ENCODE measurements at regions not wholly inside any gene's neighbourhood (a gene's known extent, or its start where the extent isn't known, plus 50 kb on each side); places are given as distances from the start of the nearest gene placed in this dataset.
"Not testable (repeated sequence)": the region's sequence is repeated elsewhere in the genome, so short reads cannot be mapped to it uniquely, and the experiment has no call there.

DNA sequence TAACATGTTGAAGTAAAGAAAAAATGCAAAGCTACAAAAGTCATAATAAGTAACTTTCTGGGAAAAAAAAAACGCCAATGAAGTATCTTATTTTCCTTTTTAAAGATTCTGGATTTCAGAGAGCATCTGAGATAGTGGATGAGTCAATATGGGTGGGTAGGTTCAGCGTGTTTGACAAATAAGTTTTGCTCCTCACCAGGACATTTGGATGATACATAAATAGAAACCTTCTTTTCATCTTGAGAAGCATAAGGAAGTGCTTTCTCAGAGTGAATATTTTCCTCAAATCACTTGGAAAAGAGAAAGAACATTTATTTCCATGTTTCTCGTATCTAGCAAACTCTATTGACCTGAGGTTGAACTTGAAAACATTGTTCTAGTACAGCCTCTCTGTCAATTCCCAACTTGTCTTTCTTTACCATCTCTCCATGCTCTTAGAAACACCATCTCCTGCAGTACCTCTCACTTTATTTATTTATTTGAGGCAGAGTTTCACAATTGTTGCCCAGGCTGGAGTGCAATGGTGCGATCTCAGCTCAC lies 463.2 kb downstream of the KLF5 start:
- no peaks in the 10 kb centered on the region for H3K36me3 ChIP-seq (ENCODE audit: control insufficient read depth, insufficient read depth, low read length)
- TF ChIP-seq, protein P1, sequence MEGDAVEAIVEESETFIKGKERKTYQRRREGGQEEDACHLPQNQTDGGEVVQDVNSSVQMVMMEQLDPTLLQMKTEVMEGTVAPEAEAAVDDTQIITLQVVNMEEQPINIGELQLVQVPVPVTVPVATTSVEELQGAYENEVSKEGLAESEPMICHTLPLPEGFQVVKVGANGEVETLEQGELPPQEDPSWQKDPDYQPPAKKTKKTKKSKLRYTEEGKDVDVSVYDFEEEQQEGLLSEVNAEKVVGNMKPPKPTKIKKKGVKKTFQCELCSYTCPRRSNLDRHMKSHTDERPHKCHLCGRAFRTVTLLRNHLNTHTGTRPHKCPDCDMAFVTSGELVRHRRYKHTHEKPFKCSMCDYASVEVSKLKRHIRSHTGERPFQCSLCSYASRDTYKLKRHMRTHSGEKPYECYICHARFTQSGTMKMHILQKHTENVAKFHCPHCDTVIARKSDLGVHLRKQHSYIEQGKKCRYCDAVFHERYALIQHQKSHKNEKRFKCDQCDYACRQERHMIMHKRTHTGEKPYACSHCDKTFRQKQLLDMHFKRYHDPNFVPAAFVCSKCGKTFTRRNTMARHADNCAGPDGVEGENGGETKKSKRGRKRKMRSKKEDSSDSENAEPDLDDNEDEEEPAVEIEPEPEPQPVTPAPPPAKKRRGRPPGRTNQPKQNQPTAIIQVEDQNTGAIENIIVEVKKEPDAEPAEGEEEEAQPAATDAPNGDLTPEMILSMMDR (IDR thresholded peaks at IDR 0.05; ENCODE audit: insufficient read depth, low read length, poor library complexity, severe bottlenecking), result no peak
- DNase-seq (ENCODE audit: extremely low read depth, insufficient read length), result no peak
- no peak overlapping the region for H3K4me3 ChIP-seq (replicated peaks; ENCODE audit: low read depth, low read length)
- H3K27me3 ChIP-seq (replicated peaks; ENCODE audit: control insufficient read depth, insufficient read depth, low read length), result no peaks in the 10 kb centered on the region

- Histone ChIP-seq H3K27me3 (replicated peaks; ENCODE audit: control insufficient read depth, insufficient read depth, low read length) (no peaks in the 10 kb centered on the region), H3K4me3 (replicated peaks; ENCODE audit: low read depth, low read length) (no peak overlapping the region), H3K36me3 (ENCODE audit: control insufficient read depth, insufficient read depth, low read length) (no peaks in the 10 kb centered on the region)
- DNase-seq (ENCODE audit: extremely low read depth, insufficient read length), result no peak
- TF ChIP-seq, protein P1 (IDR thresholded peaks at IDR 0.05; ENCODE audit: insufficient read depth, low read length, poor library complexity, severe bottlenecking), result no peak
Measured at GRCh38 chr13:73521290-73521624, 462.5 kb downstream of the KLF5 start.

- DNase-seq (ENCODE audit: extremely low read depth, insufficient read length), result no peak
- Histone ChIP-seq H3K27me3 (replicated peaks; ENCODE audit: control insufficient read depth, insufficient read depth, low read length) (no peaks in the 10 kb centered on the region), H3K36me3 (ENCODE audit: control insufficient read depth, insufficient read depth, low read length) (no peaks in the 10 kb centered on the region), H3K4me3 (replicated peaks; ENCODE audit: low read depth, low read length) (no peak overlapping the region)
- TF ChIP-seq, protein P1 (IDR thresholded peaks at IDR 0.05; ENCODE audit: insufficient read depth, low read length, poor library complexity, severe bottlenecking), result no peak
Measured at GRCh38 chr13:73520566-73521289, 461.9 kb downstream of the KLF5 start.

GRCh38 chr13:73520135-73520534 lies 461.3 kb downstream of the KLF5 start:
- not testable (repeated sequence) for DNase-seq (ENCODE audit: extremely low read depth, insufficient read length); H3K4me3 ChIP-seq (replicated peaks; ENCODE audit: low read depth, low read length); H3K36me3 ChIP-seq (ENCODE audit: control insufficient read depth, insufficient read depth, low read length); H3K27me3 ChIP-seq (replicated peaks; ENCODE audit: control insufficient read depth, insufficient read depth, low read length)

DNA sequence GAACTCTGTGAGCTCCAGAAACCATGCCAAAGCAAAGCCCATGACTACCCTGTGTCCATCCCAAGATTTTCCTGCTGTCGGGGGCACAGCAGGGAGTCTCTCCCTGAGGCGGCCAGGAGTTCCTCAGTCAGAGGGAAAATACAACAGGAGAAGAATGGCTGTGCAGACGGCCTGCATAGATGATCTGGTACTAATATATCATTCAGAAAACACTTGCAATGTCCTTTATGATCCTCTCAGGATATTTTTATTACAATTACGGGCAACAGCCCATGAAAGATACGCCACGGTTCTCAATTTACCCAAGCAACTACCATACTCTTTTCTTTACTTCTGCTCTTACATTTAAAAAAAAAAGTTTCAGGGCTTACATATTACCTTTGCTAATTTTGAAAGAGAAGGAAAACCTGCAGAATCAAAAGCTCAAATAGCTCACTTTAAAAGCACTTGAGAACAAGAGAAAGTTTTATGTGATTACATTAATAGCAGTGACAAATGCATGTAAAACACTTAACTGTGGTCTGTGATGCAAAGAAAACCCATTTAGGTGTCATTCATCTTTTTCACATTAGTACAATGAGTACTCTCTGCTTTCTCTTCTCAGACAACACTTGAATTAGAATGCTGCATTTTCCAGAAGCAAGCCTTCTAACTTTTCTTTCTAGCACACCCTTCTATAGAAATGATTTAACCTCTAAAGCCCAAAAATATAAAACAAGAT lies 460.8 kb downstream of the KLF5 start:
- Histone ChIP-seq H3K4me3 (replicated peaks; ENCODE audit: low read depth, low read length) (no peak overlapping the region), H3K27me3 (replicated peaks; ENCODE audit: control insufficient read depth, insufficient read depth, low read length) (no peaks in the 10 kb centered on the region), H3K36me3 (ENCODE audit: control insufficient read depth, insufficient read depth, low read length) (no peaks in the 10 kb centered on the region)
- DNase-seq (ENCODE audit: extremely low read depth, insufficient read length), result no peak
- TF ChIP-seq, protein P1 (IDR thresholded peaks at IDR 0.05; ENCODE audit: insufficient read depth, low read length, poor library complexity, severe bottlenecking), result no peak

GRCh38 chr13:73517766-73518165 lies 459.0 kb downstream of the KLF5 start:
- TF ChIP-seq, protein P1 (IDR thresholded peaks at IDR 0.05; ENCODE audit: insufficient read depth, low read length, poor library complexity, severe bottlenecking), result no peak
- no peak for DNase-seq (ENCODE audit: extremely low read depth, insufficient read length)
- Histone ChIP-seq H3K4me3 (replicated peaks; ENCODE audit: low read depth, low read length) (no peak overlapping the region), H3K36me3 (ENCODE audit: control insufficient read depth, insufficient read depth, low read length) (no peaks in the 10 kb centered on the region), H3K27me3 (replicated peaks; ENCODE audit: control insufficient read depth, insufficient read depth, low read length) (no peaks in the 10 kb centered on the region; the same call in 1 of the 2 replicates)
